ENCODE measurements at regions not wholly inside any gene's neighbourhood (a gene's known extent, or its start where the extent isn't known, plus 50 kb on each side); places are given as distances from the start of the nearest gene placed in this dataset.

DNA sequence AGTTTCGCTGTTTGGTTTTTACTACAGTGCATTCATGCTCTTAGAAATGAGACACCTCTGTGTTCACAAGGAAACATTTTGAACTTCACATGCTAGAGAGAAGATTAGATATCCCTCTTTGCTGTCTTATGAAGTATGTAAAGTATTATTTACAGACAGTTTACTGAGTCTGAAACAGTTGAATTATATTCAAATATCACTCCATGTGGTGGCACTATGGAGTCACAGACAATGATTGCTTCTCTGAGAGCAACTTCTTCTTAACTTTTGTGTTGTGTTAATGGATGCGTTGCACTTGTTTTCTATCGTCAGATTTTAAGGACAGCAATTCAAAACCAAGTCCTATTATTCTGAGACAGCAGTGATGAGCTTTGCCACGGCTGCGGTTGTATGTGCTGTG, 823.6 kb downstream of the GALR1 start:
- H3K4me3 ChIP-seq (ENCODE audit: low read depth, low read length) = no peak overlapping the region
- TF ChIP-seq, protein P1, sequence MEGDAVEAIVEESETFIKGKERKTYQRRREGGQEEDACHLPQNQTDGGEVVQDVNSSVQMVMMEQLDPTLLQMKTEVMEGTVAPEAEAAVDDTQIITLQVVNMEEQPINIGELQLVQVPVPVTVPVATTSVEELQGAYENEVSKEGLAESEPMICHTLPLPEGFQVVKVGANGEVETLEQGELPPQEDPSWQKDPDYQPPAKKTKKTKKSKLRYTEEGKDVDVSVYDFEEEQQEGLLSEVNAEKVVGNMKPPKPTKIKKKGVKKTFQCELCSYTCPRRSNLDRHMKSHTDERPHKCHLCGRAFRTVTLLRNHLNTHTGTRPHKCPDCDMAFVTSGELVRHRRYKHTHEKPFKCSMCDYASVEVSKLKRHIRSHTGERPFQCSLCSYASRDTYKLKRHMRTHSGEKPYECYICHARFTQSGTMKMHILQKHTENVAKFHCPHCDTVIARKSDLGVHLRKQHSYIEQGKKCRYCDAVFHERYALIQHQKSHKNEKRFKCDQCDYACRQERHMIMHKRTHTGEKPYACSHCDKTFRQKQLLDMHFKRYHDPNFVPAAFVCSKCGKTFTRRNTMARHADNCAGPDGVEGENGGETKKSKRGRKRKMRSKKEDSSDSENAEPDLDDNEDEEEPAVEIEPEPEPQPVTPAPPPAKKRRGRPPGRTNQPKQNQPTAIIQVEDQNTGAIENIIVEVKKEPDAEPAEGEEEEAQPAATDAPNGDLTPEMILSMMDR (IDR thresholded peaks at IDR 0.05; ENCODE audit: insufficient read depth, low read length) = no peak
- DNase-seq (ENCODE audit: low read depth) = no peak

DNA sequence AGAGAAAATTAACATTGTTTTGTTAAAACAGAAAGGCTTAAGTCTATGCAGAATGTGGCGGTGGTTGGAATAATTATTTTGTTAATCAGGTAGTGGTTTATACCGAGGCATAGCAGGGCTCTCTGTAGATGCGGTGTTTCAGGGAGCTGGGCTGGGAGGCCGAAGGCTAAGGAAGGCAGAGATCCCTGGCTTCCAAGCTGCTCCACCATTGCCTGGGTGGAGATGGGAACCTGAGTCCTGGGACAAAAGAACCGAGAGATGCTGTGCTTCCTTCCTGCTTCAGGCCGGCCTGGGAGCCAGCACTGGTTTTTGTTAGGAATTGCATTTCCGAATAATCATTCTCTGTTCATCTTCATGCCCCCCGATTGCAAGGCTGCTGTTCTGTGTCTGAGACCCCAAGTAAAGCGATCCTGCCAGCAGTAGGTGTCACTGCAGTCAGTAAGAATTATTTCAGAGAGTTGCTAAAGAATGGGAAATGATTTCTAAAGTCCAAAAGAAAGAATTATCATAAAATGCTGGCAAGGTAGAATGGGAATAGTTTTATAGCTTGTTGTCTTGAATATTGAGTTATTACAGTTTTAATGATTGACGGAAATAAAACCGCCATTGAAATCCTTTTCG, 824.9 kb downstream of the GALR1 start:
- no peak overlapping the region for H3K4me3 ChIP-seq (ENCODE audit: low read depth, low read length)
- DNase-seq (ENCODE audit: low read depth) = no peak
- TF ChIP-seq, protein P1 (IDR thresholded peaks at IDR 0.05; ENCODE audit: insufficient read depth, low read length) = no peak

DNA sequence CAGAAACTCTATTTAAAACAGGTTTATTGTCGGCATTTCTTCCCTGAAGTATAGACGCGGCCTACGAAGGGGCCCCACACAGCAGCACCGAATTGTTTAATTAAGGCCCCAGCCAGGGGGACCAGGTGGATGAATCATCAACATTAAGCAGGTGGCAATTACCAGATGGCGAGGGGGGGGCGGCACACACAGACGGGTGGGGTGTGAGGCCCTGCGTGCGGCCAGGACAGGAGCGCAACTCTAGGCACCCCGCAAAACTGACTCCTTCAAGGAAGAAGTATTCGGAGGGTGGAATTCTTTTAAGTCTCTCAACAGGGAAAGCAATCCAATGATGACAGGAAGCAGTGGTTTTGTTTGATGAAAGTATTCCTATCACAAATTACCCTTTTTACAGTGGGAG, 830.4 kb downstream of the GALR1 start:
- no peak overlapping the region for H3K4me3 ChIP-seq (ENCODE audit: low read depth, low read length)
- no peak for DNase-seq (ENCODE audit: low read depth)
- TF ChIP-seq, protein P1 (IDR thresholded peaks at IDR 0.05; ENCODE audit: insufficient read depth, low read length) = no peak

DNA sequence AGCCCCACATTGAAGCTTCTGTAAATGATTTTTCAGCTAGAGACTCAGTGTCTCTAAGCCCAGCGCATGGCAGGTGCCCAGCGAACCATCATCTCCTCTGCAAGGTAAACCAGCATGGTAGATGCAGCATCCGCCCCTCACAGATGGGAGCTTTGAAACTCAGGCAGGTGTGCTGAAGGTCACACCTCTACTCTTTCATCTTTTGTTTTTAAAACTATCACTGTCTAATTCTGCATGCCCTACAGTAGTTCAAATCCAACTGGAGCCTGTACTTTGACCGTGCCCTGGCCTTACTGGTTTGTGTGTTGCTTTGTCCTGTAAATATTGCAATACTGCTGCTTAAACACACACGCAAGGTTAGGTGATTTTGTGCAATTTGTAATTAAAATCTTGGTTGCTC, 831.1 kb downstream of the GALR1 start:
- TF ChIP-seq, protein P1 (IDR thresholded peaks at IDR 0.05; ENCODE audit: insufficient read depth, low read length) = no peak
- no peak for DNase-seq (ENCODE audit: low read depth)
- H3K4me3 ChIP-seq (ENCODE audit: low read depth, low read length) = no peak overlapping the region

DNA sequence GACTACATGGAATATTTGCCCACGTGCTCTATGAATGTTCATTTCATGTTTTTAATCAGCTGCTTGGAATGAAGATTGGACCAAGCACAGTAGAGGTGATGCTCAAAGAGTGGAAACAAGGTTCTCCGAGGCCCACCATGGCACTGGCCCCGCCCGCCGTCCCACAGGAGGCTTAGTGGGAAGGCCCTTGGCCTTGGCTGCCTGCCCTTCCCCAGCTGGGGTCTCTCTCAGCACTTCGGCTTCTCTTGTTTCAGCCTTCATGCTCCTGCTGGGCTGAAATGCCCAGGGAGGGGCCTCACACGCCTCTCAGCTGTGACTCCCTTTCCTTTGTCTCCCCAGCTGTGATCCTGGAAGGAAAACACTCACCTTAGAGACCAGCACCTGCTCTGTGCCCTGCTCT, 833.2 kb downstream of the GALR1 start:
- TF ChIP-seq, protein P1 (IDR thresholded peaks at IDR 0.05; ENCODE audit: insufficient read depth, low read length) = no peak
- no peak for DNase-seq (ENCODE audit: low read depth)
- H3K4me3 ChIP-seq (ENCODE audit: low read depth, low read length) = no peak overlapping the region

DNA sequence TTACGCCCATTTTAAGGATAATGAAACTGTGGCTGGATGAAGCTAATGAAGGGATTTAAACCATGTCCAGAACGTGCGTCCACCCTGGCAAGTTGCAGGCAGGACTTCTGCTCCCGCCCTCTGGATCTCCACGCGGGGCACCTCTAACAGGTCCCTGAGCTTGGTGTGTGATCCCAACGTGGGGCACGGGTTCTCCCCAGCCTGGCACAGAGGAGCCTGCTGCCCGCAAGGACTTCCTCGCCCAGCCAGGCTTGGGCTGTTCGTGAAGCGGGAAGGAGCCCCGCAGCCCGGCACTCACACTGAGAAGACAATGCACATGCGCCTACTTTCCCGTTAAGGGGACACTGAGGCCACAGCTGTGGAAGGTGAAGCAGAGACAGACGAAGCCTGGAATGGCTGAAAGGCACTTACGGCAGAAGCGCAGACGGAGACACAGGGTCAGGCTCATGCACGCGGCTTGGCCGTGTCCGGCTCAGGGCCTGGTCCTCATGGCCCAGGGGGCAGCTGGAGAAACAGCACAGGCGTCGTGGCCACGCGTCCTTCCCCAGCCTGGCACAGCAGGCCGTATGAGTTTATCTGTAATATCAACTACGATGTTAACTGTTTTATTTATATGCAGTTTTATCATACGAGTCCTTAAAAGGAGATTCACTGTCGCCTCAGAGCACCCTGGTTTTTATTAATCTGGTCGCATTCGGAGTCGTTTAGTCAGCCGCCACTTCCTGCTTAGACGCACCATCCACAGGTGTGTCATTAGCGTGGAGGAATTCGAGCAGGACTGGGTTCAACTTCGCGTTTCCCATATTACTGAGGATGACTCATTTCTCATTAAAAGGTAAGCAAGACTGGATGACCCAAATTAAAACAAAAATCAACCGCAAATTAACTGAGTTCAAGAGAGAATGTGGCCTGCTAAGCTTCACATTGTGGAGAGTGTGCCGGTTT, 835.9 kb downstream of the GALR1 start:
- TF ChIP-seq, protein P1 (IDR thresholded peaks at IDR 0.05; ENCODE audit: insufficient read depth, low read length) = no peak
- no peak for DNase-seq (ENCODE audit: low read depth)
- H3K4me3 ChIP-seq (ENCODE audit: low read depth, low read length) = no peak overlapping the region

All from fibroblast of the aortic adventitia (primary cell).